GM12865 (cell line): ENCODE measurements at regions not wholly inside any gene's neighbourhood (a gene's known extent, or its start where the extent isn't known, plus 50 kb on each side); places are given as distances from the start of the nearest gene placed in this dataset.
"Not testable (repeated sequence)": the region's sequence is repeated elsewhere in the genome, so short reads cannot be mapped to it uniquely, and the experiment has no call there.

Experiments used
- DNase-seq: peaks from one replicate; pipeline ENCODE4 v3.0.0; 2010; ENCODE audit warnings: low read depth
- H3K4me3 ChIP-seq: 2 replicates; pipeline ENCODE4 v1.5.1; 2011; ENCODE audit warnings: mild to moderate bottlenecking, low read depth, low read length, control low read depth
- CTCF ChIP-seq: IDR thresholded peaks from 2 replicates; pipeline ENCODE4 v1.5.1; 2011; ENCODE audit warnings: low read length, control low read depth, low read depth, inconsistent platforms; ENCODE audit not compliant: insufficient read depth; ENCODE audit errors: missing control alignments

- no peak for TF ChIP-seq CTCF
- no peak for DNase-seq
- H3K4me3 ChIP-seq = no peak overlapping the region
These were observed 473.7 kb downstream of the JRKL start for GRCh38 chr11:96863520-96863919.

GRCh38 chr11:96865020-96865419 lies 475.2 kb downstream of the JRKL start:
- no peak for TF ChIP-seq CTCF
- DNase-seq = no peak
- H3K4me3 ChIP-seq = no peak overlapping the region

- H3K4me3 ChIP-seq = no peak overlapping the region
- TF ChIP-seq CTCF = no peak
- no peak for DNase-seq
These were observed 479.4 kb downstream of the JRKL start for GRCh38 chr11:96869207-96869606.

- TF ChIP-seq CTCF = no peak
- H3K4me3 ChIP-seq = no peak overlapping the region
- no peak for DNase-seq
These were observed 485.9 kb downstream of the JRKL start for GRCh38 chr11:96875712-96876111.

- H3K4me3 ChIP-seq = no peak overlapping the region
- no peak for TF ChIP-seq CTCF
- DNase-seq = no peak
These were observed 488.7 kb downstream of the JRKL start for GRCh38 chr11:96878299-96879051.

GRCh38 chr11:96882622-96883021 lies 492.8 kb downstream of the JRKL start:
- H3K4me3 ChIP-seq, DNase-seq: not testable (repeated sequence)

GRCh38 chr11:96885405-96885804 lies 495.6 kb downstream of the JRKL start:
- no peak for DNase-seq
- no peak for TF ChIP-seq CTCF
- no peak overlapping the region for H3K4me3 ChIP-seq
